DMS153 treated with DMSO at 0.1 percent for 48 hours (cell line): ENCODE measurements at regions not wholly inside any gene's neighbourhood (a gene's known extent, or its start where the extent isn't known, plus 50 kb on each side); places are given as distances from the start of the nearest gene placed in this dataset.

Experiments used
- DNase-seq: peaks from one replicate; lab custom pipeline; 2025; ENCODE audit not compliant: unreplicated experiment; lab: John Stamatoyannopoulos, UW

GRCh38 chr18:45260125-45260524 lies 355.2 kb upstream of the SLC14A2 start:
- no peak for DNase-seq

GRCh38 chr18:45266023-45266422 lies 349.3 kb upstream of the SLC14A2 start:
- no peak for DNase-seq

DNA sequence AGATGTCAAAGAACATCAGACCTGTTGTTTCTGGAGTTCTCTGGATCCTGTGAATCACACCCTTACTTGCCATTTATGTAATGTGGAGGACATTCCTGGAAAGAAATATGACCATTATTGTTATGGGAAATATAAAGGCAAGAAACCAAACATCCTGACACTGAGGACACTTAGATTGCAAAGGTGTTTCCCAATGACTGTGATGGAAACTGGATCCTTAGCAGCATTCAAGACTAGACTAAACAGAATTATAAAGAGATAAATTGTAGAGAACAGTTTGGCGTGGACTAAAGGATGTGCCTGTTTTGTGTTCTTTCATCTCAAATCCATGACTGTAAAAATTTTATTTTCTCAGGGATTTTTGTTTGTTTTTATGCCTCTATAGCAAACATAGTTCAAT lies 347.7 kb upstream of the SLC14A2 start:
- no peak for DNase-seq

- no peak for DNase-seq
Measured at GRCh38 chr18:45268583-45268982, 346.7 kb upstream of the SLC14A2 start.

GRCh38 chr18:45270289-45270771 lies 344.9 kb upstream of the SLC14A2 start:
- no peak for DNase-seq

DNA sequence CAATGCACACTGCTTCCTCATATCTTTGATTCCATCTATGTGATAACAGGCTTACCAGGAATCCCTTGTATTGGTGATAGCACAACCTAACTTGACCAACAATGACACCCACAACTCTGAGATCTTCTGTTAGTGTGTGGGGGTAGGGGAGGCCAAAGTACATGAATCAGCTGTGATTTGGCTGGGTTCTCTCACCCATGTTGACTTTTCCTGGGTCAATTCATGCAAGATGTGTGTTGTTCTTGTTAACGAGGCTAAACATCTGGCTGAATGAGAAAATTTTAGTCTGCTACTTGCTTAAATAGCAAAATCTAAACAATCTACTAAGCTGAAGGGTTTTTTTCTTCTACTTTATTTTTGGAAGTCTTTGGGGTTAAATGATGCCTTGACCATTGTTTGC lies 341.2 kb upstream of the SLC14A2 start:
- DNase-seq: no peak

GRCh38 chr18:45275367-45276113 lies 339.7 kb upstream of the SLC14A2 start:
- DNase-seq: peak; percentile 3

DNA sequence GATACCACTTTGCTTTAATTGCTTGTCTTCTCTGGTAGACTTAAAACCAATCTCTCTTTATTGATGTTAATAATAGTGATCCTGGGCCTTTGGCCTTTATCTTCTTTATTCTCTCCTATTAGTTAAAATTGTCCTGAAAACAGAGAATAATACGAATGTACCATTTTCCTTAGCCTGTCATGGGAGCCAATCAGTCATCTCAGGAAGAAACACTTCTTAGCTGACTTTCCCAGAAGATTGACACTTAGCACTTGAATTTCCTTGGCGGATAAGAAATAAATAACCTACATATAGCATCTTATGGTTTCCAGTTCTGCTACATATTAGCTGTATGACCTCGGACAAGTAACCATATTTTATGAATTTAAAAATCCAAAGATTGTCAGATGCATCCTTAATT lies 338.4 kb upstream of the SLC14A2 start:
- DNase-seq: no peak

GRCh38 chr18:45277908-45278307 lies 337.4 kb upstream of the SLC14A2 start:
- DNase-seq: no peak

DNA sequence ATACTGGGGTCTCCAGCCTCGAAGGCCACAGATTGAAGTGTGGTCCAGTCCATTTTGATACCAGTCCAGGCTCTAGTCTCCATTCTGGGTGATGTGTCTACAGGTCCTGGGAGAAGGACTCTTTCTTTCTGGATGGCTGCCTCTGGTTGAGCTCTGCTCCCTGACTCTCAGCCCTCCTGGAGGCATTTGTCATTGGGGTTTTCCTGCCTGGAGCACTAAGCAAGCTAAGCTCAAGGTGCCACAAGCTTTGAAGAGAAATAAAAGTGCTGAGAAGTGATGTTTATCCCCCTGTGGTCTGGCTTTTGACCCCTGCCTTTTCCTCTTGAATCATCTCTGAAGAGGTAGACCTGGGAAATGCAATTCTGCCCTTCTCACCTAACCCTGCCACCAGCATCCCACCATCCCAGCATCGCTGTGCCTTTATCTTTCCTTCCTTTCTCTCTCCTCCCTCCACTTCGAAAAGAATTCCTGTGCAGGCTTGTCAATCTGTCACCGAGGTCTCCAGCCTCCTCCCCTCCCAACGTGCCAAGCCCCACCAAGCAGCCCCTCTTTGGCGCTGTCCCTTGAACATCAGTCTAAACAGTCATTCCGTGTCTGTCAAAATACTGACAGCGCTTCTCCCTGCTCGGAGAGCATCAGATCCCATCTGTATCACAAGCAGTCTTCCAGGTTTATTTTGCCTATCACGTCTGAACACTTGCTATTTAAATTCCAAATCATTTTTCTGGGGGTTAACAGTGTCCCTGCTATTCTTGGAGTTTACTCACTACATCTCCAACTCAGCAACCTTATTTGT lies 334.6 kb upstream of the SLC14A2 start:
- no peak for DNase-seq

GRCh38 chr18:45282101-45282812 lies 333.0 kb upstream of the SLC14A2 start:
- DNase-seq: no peak

- DNase-seq: no peak
Measured at GRCh38 chr18:45284174-45284573, 331.1 kb upstream of the SLC14A2 start.

- no peak for DNase-seq
Measured at GRCh38 chr18:45284851-45285250, 330.4 kb upstream of the SLC14A2 start.

DNA sequence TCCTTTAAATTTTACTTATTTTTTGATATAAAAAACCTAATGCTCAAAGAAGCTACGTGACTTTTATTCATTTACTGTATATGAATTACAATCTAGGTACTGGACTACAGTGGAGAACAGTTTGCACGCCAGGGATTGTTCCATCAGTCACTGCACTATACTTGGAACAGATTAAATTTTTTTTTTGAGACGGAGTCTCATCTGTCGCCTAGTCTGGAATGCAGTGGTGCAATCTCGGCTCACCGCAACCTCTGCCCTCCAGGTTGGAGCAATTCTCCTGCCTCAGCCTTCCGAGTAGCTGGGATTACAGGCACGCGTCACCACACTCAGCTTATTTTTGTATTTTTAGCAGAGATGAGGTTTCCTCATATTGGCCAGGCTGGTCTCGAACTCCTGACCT lies 330.0 kb upstream of the SLC14A2 start:
- DNase-seq: no peak

DNA sequence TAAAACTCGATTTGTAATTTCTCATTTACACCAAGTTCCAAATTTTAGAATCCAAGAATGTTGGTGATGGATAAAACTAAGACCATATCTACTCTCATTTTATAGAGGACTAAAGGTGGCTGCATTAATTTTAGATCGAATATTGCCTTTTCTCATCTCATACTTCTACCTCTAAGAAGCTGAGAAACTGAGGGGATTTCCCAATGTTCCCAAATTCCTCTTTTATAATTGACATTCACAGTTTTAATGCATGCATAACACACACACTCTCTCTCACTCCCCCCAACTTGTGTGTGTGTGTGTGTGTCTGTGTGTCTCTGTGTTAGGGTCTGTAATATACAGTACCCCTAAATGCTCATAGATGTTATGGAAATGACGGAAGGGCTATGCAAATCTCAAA lies 328.8 kb upstream of the SLC14A2 start:
- DNase-seq: no peak

DNA sequence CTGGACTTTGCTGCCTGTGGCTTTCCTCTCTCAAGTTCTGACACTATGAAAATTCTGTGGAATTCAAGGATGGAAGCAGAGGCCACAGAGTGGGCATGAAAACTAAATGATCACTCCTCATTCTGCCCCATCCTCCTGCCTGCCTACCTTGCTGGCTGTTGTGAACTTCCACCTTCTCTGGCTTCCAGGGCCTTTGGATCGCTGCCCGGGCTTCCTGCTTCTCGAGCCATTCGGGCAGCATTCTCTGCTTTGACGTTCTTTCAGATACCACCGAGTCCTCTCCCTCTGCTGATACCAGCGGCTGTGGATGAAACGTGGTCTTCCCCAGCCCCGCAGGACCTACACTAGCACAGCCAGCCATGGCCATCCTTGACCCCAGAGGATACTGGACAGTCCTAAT lies 327.7 kb upstream of the SLC14A2 start:
- DNase-seq: no peak

- DNase-seq: no peak
Measured at GRCh38 chr18:45290364-45290763, 324.9 kb upstream of the SLC14A2 start.

DNA sequence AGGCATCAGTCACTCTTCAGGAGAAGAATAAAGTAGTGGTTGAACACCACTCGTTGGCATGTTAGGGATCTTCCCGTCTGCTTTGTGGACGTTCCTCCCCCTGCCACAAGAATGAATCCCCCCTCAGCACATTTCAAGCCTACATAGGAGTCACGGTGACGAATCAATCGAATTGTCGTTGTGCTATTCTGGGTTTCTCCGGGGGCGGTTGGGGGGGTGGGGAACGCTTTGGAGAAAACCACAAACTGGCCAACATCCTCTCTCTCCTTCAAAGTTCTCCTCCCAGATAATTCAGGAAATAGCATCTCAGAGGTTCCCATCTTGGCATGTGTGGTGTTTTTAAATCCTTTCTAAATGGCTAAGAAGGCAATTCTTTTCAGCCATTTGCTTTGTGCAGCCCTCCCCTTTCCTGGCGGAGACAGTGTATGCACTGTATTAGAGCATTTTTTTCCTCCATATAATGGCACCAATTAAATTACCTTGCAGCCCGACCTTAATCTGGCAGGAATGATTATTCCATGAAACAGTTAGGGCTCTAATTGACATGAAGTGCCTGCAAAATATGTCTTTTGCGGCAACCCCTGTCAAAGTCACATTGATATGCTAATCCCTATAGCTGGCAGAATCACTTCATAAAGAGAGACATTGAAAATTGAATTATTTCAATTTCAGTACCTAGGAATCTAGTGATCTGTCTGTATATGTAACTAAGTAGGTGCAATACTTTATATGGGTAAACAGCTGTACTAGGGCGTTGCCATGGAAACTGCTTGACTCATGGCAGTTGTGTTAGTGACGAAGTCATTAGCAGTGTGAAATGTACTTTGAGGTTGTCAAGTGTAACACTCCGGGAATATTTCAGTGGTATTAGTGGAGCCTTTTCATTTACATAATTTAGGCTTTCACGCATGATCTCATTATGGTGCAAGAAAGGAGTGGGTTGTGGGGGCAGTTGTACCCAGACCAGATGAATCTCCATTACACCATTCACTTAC lies 323.4 kb upstream of the SLC14A2 start:
- DNase-seq: no peak

GRCh38 chr18:45295388-45295787 lies 319.9 kb upstream of the SLC14A2 start:
- no peak for DNase-seq

DNA sequence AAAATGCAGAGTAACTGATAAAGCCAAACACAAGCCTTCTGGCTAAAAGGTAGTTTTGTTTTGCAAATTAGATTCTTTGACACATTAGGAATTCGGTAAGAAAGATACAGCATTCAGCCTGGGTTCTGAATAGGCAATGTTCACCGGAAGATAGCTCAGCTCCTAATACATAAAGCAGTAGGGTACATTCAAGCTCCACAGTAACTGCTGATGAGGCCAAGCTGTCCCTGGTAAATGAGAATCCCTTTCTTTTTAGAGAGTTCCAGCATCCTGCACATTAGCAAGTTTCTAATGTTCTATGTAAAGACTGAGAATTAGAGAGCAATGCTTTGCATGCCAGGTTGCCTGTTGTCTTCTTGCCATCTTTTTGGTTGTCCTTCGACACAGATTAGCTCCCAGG lies 316.3 kb upstream of the SLC14A2 start:
- DNase-seq: no peak

DNA sequence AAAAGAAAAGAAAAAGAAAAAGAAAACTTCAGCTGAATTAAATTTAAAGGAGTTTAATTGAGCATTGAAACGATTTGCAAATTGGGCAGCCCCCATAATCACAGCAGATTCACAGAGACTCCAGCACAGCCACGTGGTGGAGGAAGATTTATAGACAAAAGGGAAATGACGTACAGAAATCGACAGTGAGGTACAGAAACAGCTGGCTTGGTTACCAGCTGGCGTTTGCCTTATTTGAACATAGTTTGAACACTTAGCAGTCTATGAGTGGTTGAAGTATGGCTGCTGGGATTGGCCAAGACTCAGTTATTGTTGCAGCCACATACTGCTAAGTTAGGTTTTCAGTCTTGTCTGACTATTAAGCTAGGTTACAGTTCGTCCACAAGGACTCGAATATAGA lies 312.2 kb upstream of the SLC14A2 start:
- DNase-seq: no peak
